Activated CD4-positive, alpha-beta T cell treated with anti-CD3 and anti-CD28 coated beads, Interleukin-2, amount 10 ng/mL, durations not matched to agents 7 days and 5 days (primary cell): ENCODE measurements at regions not wholly inside any gene's neighbourhood (a gene's known extent, or its start where the extent isn't known, plus 50 kb on each side); places are given as distances from the start of the nearest gene placed in this dataset.

ENCODE experiments used
- CTCF ChIA-PET: fragments of 350-600 bp; sonication (Branson Sonifier 250); formaldehyde crosslinking; loops from one replicate; lab custom pipeline; 2021; ENCODE audit warnings: antibody characterized with exemption; lab: Charles Lee
- POLR2A ChIA-PET: fragments of 350-600 bp; sonication (Branson Sonifier 250); formaldehyde crosslinking; loops from one replicate; lab custom pipeline; 2021; ENCODE audit warnings: antibody characterized with exemption; lab: Charles Lee
- DNase-seq: peaks from one replicate; pipeline ENCODE4 v3.0.0-alpha.2; 2020
- H3K27ac Mint-ChIP-seq: one replicate; pipeline ENCODE4 v1.8.0; 2021; ENCODE audit warnings: mild to moderate bottlenecking, moderate library complexity, mixed read lengths
- H3K27me3 Mint-ChIP-seq: one replicate; pipeline ENCODE4 v1.8.0; 2021; ENCODE audit warnings: mixed read lengths
- H3K36me3 Mint-ChIP-seq: one replicate; pipeline ENCODE4 v1.8.0; 2021; ENCODE audit warnings: low read depth, mixed read lengths
- H3K4me1 Mint-ChIP-seq: one replicate; pipeline ENCODE4 v1.8.0; 2021; ENCODE audit warnings: mixed read lengths
- H3K4me3 Mint-ChIP-seq: one replicate; pipeline ENCODE4 v1.8.0; 2021; ENCODE audit warnings: mild to moderate bottlenecking, moderate library complexity, mixed read lengths
- H3K9me3 Mint-ChIP-seq: one replicate; pipeline ENCODE4 v1.8.0; 2021; ENCODE audit warnings: mixed read lengths

- Mint-ChIP-seq H3K27me3 (peaks cover 12% of the 10 kb centered on the region), H3K36me3 (no peaks in the 10 kb centered on the region), H3K9me3 (no peaks in the 10 kb centered on the region), H3K4me1 (no peaks in the 10 kb centered on the region), H3K4me3 (no peak overlapping the region), H3K27ac (no peak overlapping the region)
- ChIA-PET POLR2A (no interaction called here), CTCF (interaction anchor here (0.6 kb wide), 1 partner anchor 56 kb away, joined by 3 read pairs; no protein-coding TSS in a partner anchor)
- no peak for DNase-seq
Observed at GRCh38 chr4:151606061-151606460, 154.7 kb downstream of the GATB start.

GRCh38 chr4:151610229-151610628 is 150.6 kb downstream of the GATB start:
- ChIA-PET POLR2A (no interaction called here), CTCF (no interaction called here)
- no peak for DNase-seq
- no peak overlapping the region for H3K4me3 Mint-ChIP-seq
- H3K27ac Mint-ChIP-seq = no peak overlapping the region
- no peaks in the 10 kb centered on the region for H3K4me1 Mint-ChIP-seq
- peaks cover 6% of the 10 kb centered on the region for H3K27me3 Mint-ChIP-seq
- no peaks in the 10 kb centered on the region for H3K9me3 Mint-ChIP-seq
- no peaks in the 10 kb centered on the region for H3K36me3 Mint-ChIP-seq

- H3K27ac Mint-ChIP-seq = no peak overlapping the region
- H3K36me3 Mint-ChIP-seq = no peaks in the 10 kb centered on the region
- H3K9me3 Mint-ChIP-seq = no peaks in the 10 kb centered on the region
- H3K27me3 Mint-ChIP-seq = peaks cover 9% of the 10 kb centered on the region
- no peak overlapping the region for H3K4me3 Mint-ChIP-seq
- H3K4me1 Mint-ChIP-seq = no peaks in the 10 kb centered on the region
- ChIA-PET POLR2A (no interaction called here), CTCF (no interaction called here)
- no peak for DNase-seq
Observed at GRCh38 chr4:151611960-151612359, 148.8 kb downstream of the GATB start.

GRCh38 chr4:151613290-151613689 is 147.5 kb downstream of the GATB start:
- H3K9me3 Mint-ChIP-seq = no peaks in the 10 kb centered on the region
- no peaks in the 10 kb centered on the region for H3K36me3 Mint-ChIP-seq
- POLR2A ChIA-PET = no interaction called here
- H3K27ac Mint-ChIP-seq = no peak overlapping the region
- H3K4me3 Mint-ChIP-seq = no peak overlapping the region
- H3K27me3 Mint-ChIP-seq = peaks cover 11% of the 10 kb centered on the region
- DNase-seq = no peak
- CTCF ChIA-PET = no interaction called here
- no peaks in the 10 kb centered on the region for H3K4me1 Mint-ChIP-seq

- no peak overlapping the region for H3K27ac Mint-ChIP-seq
- no peaks in the 10 kb centered on the region for H3K36me3 Mint-ChIP-seq
- no peak overlapping the region for H3K4me3 Mint-ChIP-seq
- no peaks in the 10 kb centered on the region for H3K4me1 Mint-ChIP-seq
- H3K9me3 Mint-ChIP-seq = no peaks in the 10 kb centered on the region
- DNase-seq = no peak
- ChIA-PET CTCF (interaction anchor here (0.6 kb wide), 2 partner anchors 15 to 449 kb away, joined by 3 to 6 read pairs; no protein-coding TSS in a partner anchor), POLR2A (no interaction called here)
- peaks cover 11% of the 10 kb centered on the region for H3K27me3 Mint-ChIP-seq
Observed at GRCh38 chr4:151614561-151614960, 146.2 kb downstream of the GATB start.

GRCh38 chr4:151618858-151619257 is 141.9 kb downstream of the GATB start:
- H3K36me3 Mint-ChIP-seq = no peaks in the 10 kb centered on the region
- CTCF ChIA-PET = interaction anchor here (0.5 to 0.6 kb wide), 2 partner anchors 197 to 246 kb away, joined by 3 read pairs; no protein-coding TSS in a partner anchor

GRCh38 chr4:151620066-151620465 is 140.7 kb downstream of the GATB start:
- DNase-seq = no peak
- Mint-ChIP-seq H3K9me3 (no peaks in the 10 kb centered on the region), H3K27me3 (peaks cover 10% of the 10 kb centered on the region), H3K4me3 (no peak overlapping the region), H3K4me1 (no peaks in the 10 kb centered on the region), H3K27ac (no peak overlapping the region), H3K36me3 (no peaks in the 10 kb centered on the region)
- ChIA-PET POLR2A (no interaction called here), CTCF (no interaction called here)

More at GRCh38 chr4:151618858-151619257, 141.9 kb downstream of the GATB start:
- Mint-ChIP-seq H3K4me3 (no peak overlapping the region), H3K27me3 (peaks cover 10% of the 10 kb centered on the region), H3K27ac (no peak overlapping the region), H3K9me3 (no peaks in the 10 kb centered on the region), H3K4me1 (no peaks in the 10 kb centered on the region)
- DNase-seq = no peak
- POLR2A ChIA-PET = no interaction called here
